ENCODE measurements at regions not wholly inside any gene's neighbourhood (a gene's known extent, or its start where the extent isn't known, plus 50 kb on each side); places are given as distances from the start of the nearest gene placed in this dataset.

DNA sequence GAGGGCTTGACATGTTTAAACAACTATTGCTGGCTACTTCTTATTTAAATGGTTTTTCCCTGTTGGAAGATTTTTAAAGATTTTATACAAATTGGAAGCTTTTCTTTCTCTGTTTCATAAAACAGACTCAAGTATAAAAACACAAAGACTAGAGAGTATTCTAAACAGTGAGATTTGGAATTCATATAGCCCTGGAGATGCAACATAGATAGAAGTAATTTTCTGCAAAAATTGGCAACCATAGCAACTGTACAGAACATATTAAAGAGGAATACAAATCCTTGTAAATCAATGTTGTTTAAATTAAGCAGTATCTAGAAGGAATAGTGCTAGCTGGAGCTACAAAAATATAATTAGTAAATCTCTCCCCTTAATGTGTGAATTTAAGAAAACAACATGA, 2612.9 kb upstream of the PCDH20 start:
- DNase-seq (ENCODE audit: low read depth, low spot score): no peak

GRCh38 chr13:64020126-64020525, 2604.5 kb upstream of the PCDH20 start:
- no peak for DNase-seq (ENCODE audit: low read depth, low spot score)

GRCh38 chr13:64007339-64007738, 2591.7 kb upstream of the PCDH20 start:
- DNase-seq (ENCODE audit: low read depth, low spot score): no peak

DNA sequence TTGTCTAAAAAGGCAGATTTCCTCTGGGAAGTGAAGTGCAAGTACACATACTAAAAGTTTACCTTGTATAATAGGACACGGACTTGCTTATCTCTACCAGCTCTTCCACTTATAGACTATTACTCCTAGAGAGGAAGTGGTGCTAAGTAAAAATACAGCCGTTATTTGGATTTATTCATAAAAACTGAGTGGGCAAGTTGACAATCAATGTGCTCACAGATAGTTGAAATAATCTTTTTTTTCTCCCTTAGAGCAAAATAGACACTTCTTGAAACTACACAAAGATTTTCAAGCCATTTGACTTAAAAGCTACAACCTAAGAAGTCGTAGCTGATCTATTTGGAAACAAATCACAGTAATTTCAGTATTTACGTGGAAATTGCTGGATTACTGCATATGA, 2584.7 kb upstream of the PCDH20 start:
- no peak for DNase-seq (ENCODE audit: low read depth, low spot score)

GRCh38 chr13:63999614-64000305, 2584.1 kb upstream of the PCDH20 start:
- DNase-seq (ENCODE audit: low read depth, low spot score): no peak

GRCh38 chr13:63983366-63983765, 2567.7 kb upstream of the PCDH20 start:
- DNase-seq (ENCODE audit: low read depth, low spot score): no peak

DNA sequence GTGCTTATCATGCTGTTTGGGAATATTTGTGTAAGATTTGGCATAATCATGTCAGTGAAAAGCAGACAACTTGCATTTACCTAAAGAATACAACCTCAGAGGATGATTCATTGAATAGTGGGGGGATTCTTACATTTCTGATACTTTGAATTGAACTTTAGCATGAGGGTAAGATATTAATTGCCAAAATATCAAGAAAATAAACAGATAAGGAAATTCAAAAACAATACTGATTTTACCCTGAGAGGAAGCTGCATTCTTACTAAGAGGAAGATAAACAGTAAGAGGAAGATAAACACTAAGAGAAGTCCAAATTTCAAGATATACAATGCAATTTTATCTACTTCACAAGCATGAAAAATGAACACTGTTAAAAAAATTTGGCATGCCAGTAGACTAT, 2564.3 kb upstream of the PCDH20 start:
- no peak for DNase-seq (ENCODE audit: low read depth, low spot score)

DNA sequence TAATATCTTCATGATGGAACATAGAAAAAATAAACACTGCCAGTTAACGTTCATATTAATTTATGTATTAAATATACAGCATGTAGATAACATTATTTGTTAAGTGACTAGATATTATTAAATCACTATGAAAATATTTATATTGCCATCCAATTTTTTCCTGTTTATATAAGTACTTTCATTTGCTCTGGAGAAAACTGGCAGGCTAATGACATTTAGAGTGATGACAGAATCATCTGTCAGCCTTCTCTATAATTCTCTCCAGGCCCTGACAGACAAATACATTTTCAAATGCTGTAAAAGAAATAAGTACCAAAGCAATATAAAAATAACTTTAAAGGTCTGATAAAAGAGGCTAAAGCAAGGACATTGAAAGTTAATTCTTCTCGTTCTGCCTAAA, 2556.7 kb upstream of the PCDH20 start:
- DNase-seq (ENCODE audit: low read depth, low spot score): no peak

DNA sequence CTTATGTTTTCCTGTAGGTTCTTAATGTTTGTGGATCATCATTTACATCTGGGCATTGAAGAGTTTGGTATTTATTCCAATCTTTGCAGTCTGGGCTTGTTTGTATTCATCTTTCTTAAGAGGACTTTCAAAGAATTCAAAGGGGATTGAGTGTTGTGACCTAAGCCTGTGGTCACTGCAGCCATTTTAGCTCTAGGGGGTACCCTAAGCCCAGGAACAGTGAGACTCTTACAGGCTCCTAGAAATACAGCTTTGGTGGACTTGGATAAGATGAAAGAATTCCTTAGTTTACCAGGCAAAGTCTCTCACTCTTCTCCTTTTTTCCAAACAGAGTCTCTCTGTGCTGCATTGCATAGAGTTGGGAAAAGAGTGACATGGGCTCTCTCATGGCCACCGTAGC, 2539.0 kb upstream of the PCDH20 start:
- DNase-seq (ENCODE audit: low read depth, low spot score): no peak

DNA sequence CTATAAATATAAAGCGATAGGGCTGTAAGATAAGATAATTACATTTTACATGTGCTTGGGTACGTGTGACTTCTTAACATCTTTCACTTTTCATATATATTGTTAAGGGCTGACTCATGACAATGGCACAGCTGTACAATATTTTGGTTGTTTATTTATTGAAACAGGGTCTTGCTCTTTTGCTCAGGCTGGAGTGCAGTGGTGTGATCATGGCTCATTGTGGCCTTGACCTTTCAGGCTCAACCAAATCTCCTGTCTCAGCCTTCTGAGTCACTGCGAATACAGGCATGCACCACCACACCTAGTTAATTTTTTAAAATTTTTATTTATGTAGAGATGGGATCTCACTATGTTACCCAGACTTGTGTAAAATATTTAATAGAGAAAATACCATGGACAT, 2532.4 kb upstream of the PCDH20 start:
- no peak for DNase-seq (ENCODE audit: low read depth, low spot score)

GRCh38 chr13:63944911-63945310, 2529.3 kb upstream of the PCDH20 start:
- DNase-seq (ENCODE audit: low read depth, low spot score): no peak

- no peak for DNase-seq (ENCODE audit: low read depth, low spot score)
These were observed 2526.7 kb upstream of the PCDH20 start for GRCh38 chr13:63942372-63942771.

DNA sequence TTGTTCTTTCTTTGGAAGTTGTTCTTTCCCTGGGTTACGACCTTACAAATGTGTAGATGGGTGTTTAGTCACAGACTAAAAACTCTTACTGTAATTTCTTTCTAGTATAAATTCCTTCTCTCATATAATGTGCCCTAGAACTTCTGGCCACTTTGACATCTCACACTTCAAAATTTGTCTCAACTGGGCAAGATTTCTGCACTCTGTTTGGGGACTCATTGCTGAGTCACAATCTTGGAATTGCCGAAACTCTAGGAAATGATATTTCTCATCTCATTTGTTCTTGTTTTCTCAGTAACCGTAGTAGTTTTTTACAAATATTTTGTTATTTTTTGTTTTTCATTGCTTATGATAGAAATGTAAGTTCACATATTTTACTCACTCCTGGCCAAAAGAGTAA, 2523.2 kb upstream of the PCDH20 start:
- DNase-seq (ENCODE audit: low read depth, low spot score): peak; percentile 10

DNA sequence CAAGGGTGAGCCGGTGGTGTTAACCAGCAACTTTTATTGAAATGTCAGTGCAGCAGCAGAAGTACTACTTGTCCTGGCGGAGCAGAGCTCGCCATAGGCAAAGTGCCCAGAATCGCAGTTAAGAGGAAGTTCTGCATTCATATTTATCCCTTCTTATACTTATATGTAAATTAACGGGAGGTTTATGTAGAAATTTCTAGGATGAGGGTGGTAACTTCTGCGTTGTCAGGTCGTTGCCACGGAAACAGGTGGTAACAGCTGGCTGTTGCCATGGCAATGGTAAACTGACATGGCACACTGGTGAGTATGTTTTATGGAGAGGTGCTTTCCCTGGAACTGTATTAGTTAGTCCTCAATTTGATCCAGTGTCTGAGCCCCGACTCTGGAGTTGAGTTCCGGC, 2494.9 kb upstream of the PCDH20 start:
- no peak for DNase-seq (ENCODE audit: low read depth, low spot score)

- no peak for DNase-seq (ENCODE audit: low read depth, low spot score)
These were observed 2494.2 kb upstream of the PCDH20 start for GRCh38 chr13:63909726-63910375.

DNA sequence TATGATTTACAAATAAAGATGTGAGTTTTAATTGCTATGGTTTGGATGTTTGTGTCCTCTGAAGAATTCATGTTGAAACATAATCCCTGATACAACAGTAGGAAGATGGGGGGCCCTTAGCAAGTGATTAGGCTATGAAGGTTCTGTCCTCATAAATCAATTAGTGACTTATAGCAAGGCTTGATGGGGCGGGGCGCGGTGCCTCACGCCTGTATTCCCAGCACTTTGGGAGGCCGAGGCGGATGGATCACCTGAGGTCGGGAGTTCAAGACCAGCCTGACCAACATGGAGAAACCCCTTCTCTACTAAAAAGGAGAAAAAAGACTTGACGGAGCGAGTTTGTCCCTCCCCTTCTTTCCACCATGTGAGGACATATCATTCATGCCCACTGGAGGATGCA, 2486.5 kb upstream of the PCDH20 start:
- no peak for DNase-seq (ENCODE audit: low read depth, low spot score)

GRCh38 chr13:63901630-63902029, 2486.0 kb upstream of the PCDH20 start:
- no peak for DNase-seq (ENCODE audit: low read depth, low spot score)

DNA sequence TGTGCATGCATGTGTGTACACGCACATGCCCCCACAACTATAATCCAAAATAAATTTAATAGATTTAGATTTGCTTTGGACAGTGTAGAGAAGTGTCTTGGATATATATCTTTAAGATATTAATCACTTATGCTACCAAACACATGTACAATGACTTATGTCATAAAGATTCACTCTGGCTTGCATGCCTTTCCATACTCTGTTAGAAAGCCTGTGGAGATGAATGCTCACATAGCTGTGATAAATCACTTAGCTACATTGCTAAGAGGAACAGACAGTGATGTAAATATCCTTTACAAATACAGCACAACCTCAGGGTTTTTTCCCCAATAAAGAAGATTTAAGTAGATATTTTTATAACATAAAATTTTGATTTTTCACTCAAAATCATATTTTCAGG, 2484.8 kb upstream of the PCDH20 start:
- no peak for DNase-seq (ENCODE audit: low read depth, low spot score)

DNA sequence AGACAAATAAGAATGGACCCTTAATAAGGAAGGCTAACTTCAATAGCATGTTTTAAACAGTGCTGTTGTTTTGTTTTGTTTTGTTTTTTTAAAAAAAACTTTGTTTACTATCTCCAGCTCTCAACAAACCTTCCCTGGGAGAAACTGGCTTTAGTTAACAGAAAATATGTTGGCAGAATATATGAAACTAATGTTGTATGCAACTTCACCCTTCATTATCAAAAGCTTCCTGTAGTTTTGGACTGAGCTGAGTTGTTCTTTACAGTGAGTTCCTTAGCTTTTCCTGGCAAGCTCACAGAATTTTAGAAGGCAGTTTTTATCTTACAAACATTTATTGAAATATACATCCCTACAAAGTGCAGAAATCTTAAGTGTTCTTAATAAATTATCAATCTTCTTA, 2480.7 kb upstream of the PCDH20 start:
- DNase-seq (ENCODE audit: low read depth, low spot score): no peak

- DNase-seq (ENCODE audit: low read depth, low spot score): no peak
These were observed 2466.4 kb upstream of the PCDH20 start for GRCh38 chr13:63882052-63882451.

- DNase-seq (ENCODE audit: low read depth, low spot score): no peak
These were observed 2465.1 kb upstream of the PCDH20 start for GRCh38 chr13:63880705-63881104.

GRCh38 chr13:63873936-63874335, 2458.3 kb upstream of the PCDH20 start:
- no peak for DNase-seq (ENCODE audit: low read depth, low spot score)

DNA sequence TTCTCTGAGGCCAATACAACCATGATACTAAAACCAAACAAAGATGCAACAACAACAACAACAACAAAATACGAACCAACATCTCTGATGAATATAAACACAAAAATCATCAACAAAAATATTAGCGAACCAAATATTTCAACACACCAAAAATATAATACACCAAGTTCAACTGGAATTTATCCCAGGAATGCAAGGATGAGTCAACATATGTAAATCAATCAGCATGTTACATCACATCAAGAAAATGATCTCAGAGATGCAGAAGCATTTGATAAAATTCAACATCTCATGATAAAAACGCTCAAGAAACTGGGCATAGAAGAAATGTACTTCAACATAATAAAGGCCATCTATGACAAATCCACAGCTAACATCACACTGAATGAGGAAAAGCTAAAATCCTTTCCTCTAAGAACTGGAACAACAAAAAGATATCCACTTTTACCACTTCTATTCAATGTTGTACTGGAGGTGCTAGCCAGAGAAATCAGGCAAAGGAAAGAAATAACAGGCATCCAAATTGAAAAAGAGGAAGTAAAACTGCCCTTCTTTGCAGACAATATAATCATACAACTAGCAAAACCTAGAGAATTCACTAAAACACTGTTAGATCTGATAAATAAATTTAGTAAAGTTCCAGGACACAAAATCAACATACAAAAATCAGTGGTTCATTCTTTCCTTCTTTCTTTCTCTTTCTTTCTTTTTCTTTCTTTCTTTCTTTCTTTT, 2448.7 kb upstream of the PCDH20 start:
- no peak for DNase-seq (ENCODE audit: low read depth, low spot score)

Measured in smooth muscle cell of the brain vasculature (primary cell).